ENCODE measurements at regions not wholly inside any gene's neighbourhood (a gene's known extent, or its start where the extent isn't known, plus 50 kb on each side); places are given as distances from the start of the nearest gene placed in this dataset.
"Not testable (repeated sequence)": the region's sequence is repeated elsewhere in the genome, so short reads cannot be mapped to it uniquely, and the experiment has no call there.

DNA sequence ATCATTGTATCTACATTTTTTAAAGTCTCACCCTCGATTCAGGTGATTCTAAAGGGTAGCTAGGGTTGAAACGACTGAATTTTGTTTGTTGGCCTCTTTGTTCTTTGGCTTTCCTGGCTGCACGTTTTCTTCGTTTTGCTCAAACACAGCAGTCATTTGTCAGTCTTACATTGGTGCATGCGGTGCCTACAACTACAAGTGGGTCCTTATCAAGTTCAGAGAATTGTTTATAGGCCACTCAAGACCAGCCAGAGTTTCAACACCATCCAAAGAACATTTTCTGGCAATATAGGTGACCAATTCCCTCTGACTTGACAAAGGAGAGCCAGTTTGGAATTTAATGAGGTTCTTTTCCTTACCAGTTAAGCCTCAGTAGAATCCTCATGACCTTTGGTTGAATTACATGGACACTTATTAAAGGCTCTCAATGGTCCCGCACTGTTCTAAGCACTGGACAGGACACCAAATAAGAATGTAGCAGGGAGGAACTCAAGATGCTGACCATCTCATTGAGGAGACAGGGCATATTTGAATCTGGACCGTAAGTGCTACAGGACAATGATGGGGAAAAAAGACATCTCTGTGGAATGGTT lies 119.0 kb upstream of the DMRT1 start:
- ChIA-PET POLR2A (interaction anchor here (0.8 to 2.0 kb wide), 5 partner anchors 12 to 49 kb away, joined by 3 to 8 read pairs (median 3); no protein-coding TSS in a partner anchor), CTCF (ENCODE audit: low intra/inter-chr PET ratio, low total read pairs) (no interaction called here)
- peaks cover 20 to 57% of the 10 kb centered on the region in 2 experiments for H3K36me3 ChIP-seq (replicated peaks in 1 of 2; ENCODE audit: control insufficient read depth in 1 of 2, insufficient read depth in 2 of 2, low read length in 2 of 2)
- peaks cover 83% of the 10 kb centered on the region for H4K20me1 ChIP-seq (ENCODE audit: insufficient read depth, low read length)
- no peak overlapping the region for H3K9ac ChIP-seq (ENCODE audit: insufficient read depth, low read depth, low read length)
- intact Hi-C loops (cut with micrococcal nuclease; ENCODE audit: unreplicated experiment) = no loop called here
- no peaks in the 10 kb centered on the region for H3K27me3 ChIP-seq (ENCODE audit: control insufficient read depth in 1 of 2, insufficient read depth in 2 of 2, low read length in 2 of 2)
- peaks cover 90% of the 10 kb centered on the region for H3K4me1 ChIP-seq (ENCODE audit: insufficient read depth, low read length)
- DNase-seq (ENCODE audit: low spot score) = no peak
- no peaks in the 10 kb centered on the region for H3K9me3 ChIP-seq (ENCODE audit: low read length)
- in situ Hi-C loops (cut with HindIII; ENCODE audit: extremely low pct_ligation_motif_present, low pct_unique_long_range_greater_than_20kb) = no loop called here
- 0 out of 2 replicates have a peak, but pooled peaks have one; percentile 2 for TF ChIP-seq ZNF335 (CRISPR knock-in tag; IDR thresholded peaks at IDR 0.05)
- TF ChIP-seq, protein P1, sequence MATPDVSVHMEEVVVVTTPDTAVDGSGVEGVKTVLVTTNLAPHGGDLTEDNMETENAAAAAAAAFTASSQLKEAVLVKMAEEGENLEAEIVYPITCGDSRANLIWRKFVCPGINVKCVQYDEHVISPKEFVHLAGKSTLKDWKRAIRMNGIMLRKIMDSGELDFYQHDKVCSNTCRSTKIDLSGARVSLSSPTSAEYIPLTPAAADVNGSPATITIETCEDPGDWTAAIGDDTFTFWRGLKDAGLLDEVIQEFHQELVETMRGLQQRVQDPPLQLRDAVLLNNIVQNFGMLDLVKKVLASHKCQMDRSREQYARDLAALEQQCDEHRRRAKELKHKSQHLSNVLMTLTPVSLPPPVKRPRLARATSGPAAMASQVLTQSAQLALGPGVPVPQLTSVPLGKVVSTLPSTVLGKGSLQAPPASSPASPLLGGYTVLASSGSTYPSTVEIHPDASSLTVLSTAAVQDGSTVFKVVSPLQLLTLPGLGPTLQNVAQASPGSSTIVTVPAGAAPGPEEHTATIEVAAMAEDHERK (CRISPR knock-in tag; IDR thresholded peaks at IDR 0.05; ENCODE audit: low read depth) = no peak
- no peak for ATAC-seq
- WGBS (ENCODE audit: low lambda C conversion rate) = 93% methylated on average over 7 of the region's 7 CpGs
- 0 out of 2 replicates have a peak overlapping the region, but pooled peaks have one; percentile 8 for H3K4me2 ChIP-seq (ENCODE audit: low read depth, low read length)
- H3K4me3 ChIP-seq (replicated peaks in 1 of 3; ENCODE audit: insufficient read depth in 1 of 3, low read depth in 2 of 3, low read length in 3 of 3) = no peak overlapping the region
- H3K79me2 ChIP-seq (ENCODE audit: insufficient read depth, low read length) = peaks cover 95% of the 10 kb centered on the region
- no TSS peak for BruUV-seq (replicated peaks)
- H3K27ac ChIP-seq (ENCODE audit: extremely low read length, insufficient read depth, low read length) = no peak overlapping the region
- no peak overlapping the region for H2AFZ ChIP-seq (ENCODE audit: low read length)
- FAIRE-seq = no peak

GRCh38 chr9:724461-724860 lies 117.0 kb upstream of the DMRT1 start:
- intact Hi-C loops (cut with micrococcal nuclease; ENCODE audit: unreplicated experiment); BruUV-seq (replicated peaks): not testable (repeated sequence)
- H3K79me2 ChIP-seq (ENCODE audit: insufficient read depth, low read length) = peaks cover 95% of the 10 kb centered on the region

More at GRCh38 chr9:724461-724860, 117.0 kb upstream of the DMRT1 start:
- H3K27me3 ChIP-seq (ENCODE audit: control insufficient read depth in 1 of 2, insufficient read depth in 2 of 2, low read length in 2 of 2); ATAC-seq; H2AFZ ChIP-seq (ENCODE audit: low read length); FAIRE-seq; in situ Hi-C loops (cut with HindIII; ENCODE audit: extremely low pct_ligation_motif_present, low pct_unique_long_range_greater_than_20kb); H3K4me2 ChIP-seq (ENCODE audit: low read depth, low read length); CTCF ChIA-PET (ENCODE audit: low intra/inter-chr PET ratio, low total read pairs); H3K4me3 ChIP-seq (replicated peaks in 1 of 3; ENCODE audit: insufficient read depth in 1 of 3, low read depth in 2 of 3, low read length in 3 of 3); H3K9ac ChIP-seq (ENCODE audit: insufficient read depth, low read depth, low read length); H3K27ac ChIP-seq (ENCODE audit: extremely low read length, insufficient read depth, low read length); H3K9me3 ChIP-seq (ENCODE audit: low read length); DNase-seq (ENCODE audit: low spot score): not testable (repeated sequence)
- peaks cover 28 to 73% of the 10 kb centered on the region in 2 experiments for H3K36me3 ChIP-seq (replicated peaks in 1 of 2; ENCODE audit: control insufficient read depth in 1 of 2, insufficient read depth in 2 of 2, low read length in 2 of 2)
- H4K20me1 ChIP-seq (ENCODE audit: insufficient read depth, low read length) = peaks cover 91% of the 10 kb centered on the region
- peaks cover 70% of the 10 kb centered on the region for H3K4me1 ChIP-seq (ENCODE audit: insufficient read depth, low read length)
- POLR2A ChIA-PET = interaction anchor here (1.0 to 1.1 kb wide), 2 partner anchors 16 to 25 kb away, joined by 3 read pairs; no protein-coding TSS in a partner anchor
- 96% methylated on average over 14 of the region's 14 CpGs for whole genome bisulfite sequencing (ENCODE audit: low lambda C conversion rate)

Data from HepG2 (cell line).